ENCODE measurements at regions not wholly inside any gene's neighbourhood (a gene's known extent, or its start where the extent isn't known, plus 50 kb on each side); places are given as distances from the start of the nearest gene placed in this dataset.
"Not testable (repeated sequence)": the region's sequence is repeated elsewhere in the genome, so short reads cannot be mapped to it uniquely, and the experiment has no call there.

DNA sequence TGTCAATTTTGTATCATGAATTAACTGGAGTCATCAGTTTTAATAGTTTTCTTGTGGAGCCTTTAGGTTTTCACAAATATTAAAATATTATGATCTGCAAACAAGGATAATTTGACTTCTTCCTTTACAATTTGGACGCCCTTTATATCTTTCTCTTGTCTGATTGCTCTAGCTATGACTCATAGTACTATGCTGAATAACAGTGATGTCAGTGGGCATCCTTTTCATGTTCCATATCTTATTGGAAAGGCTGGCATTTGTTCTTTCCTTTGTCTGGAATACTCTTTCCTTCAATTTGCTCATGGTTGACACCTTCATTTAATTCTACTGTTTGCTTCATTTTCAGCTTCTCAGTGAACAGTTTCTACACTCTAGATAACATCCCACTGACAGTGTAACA lies 1129.3 kb downstream of the SLITRK5 start:
- no peak for DNase-seq (ENCODE audit: low read depth in 4 of 4, low spot score in 2 of 4)

DNA sequence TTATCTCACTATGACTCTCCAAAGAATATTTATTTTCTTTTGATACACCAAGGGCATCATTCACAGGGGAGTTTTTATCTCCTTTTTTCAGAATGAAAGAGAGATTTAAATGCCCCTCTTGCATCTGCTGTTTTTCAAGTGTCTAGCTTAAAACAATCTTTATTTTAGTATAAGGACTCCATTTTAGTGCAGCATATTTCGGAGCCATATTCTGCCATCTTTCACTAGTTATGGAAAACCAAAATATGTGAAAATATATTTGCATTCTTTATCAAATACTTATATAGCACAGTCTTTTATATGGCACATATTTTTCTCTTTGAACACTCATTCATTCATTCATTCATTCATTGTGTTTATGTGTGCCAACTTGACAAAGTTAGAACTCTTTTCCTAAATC lies 1130.2 kb downstream of the SLITRK5 start:
- DNase-seq (ENCODE audit: low read depth in 4 of 4, low spot score in 2 of 4) = no peak

DNA sequence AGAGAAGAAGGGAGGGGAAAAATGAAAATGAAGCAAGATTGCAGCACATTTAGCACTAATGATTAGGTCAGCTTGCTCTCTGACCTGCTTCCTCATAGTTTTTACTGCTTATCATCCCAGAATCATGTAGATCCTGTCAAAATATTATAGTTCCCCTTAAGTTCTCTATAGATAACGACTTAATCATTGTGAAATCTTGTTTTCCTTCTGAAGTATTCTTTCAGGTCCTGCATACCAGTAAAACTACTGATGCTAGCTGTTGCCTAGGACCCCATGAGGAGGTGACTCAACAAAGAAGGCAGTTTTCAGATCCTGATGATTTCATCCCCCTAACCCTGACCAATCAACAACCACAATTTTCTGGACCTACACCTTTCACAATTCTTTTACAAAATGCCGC lies 1131.7 kb downstream of the SLITRK5 start:
- DNase-seq (ENCODE audit: low read depth in 4 of 4, low spot score in 2 of 4) = no peak

GRCh38 chr13:88806438-88806837 lies 1135.3 kb downstream of the SLITRK5 start:
- no peak for DNase-seq (ENCODE audit: low read depth in 4 of 4, low spot score in 2 of 4)

GRCh38 chr13:88817560-88817959 lies 1146.4 kb downstream of the SLITRK5 start:
- no peak for DNase-seq (ENCODE audit: low read depth in 4 of 4, low spot score in 2 of 4)

GRCh38 chr13:88823114-88823513 lies 1151.9 kb downstream of the SLITRK5 start:
- DNase-seq (ENCODE audit: low read depth in 4 of 4, low spot score in 2 of 4) = no peak

- no peak for DNase-seq (ENCODE audit: low read depth in 4 of 4, low spot score in 2 of 4)
Observed at GRCh38 chr13:88824218-88824617, 1153.0 kb downstream of the SLITRK5 start.

DNA sequence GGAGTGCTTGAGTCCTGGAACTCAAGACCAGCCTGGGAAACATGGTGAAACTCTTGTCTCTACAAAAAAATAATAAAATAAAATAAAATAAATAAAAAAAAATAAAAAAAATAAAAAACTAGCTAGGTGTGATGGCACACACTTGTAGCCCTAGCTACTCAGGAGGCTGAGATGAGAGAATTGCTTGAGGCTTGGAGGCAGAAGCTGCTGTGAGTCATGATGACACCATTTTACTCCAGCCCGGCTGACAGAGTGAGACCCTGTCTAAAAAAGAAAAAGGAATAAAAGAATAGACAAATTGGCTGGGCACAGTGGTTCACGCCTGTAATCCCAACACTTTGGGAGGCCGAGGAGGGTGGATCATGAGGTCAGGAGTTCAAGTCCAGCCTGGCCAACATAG lies 1168.9 kb downstream of the SLITRK5 start:
- no peak for DNase-seq (ENCODE audit: low read depth in 4 of 4, low spot score in 2 of 4)

- not testable (repeated sequence) for DNase-seq (ENCODE audit: low read depth in 4 of 4, low spot score in 2 of 4)
Observed at GRCh38 chr13:88852293-88852692, 1181.1 kb downstream of the SLITRK5 start.

DNA sequence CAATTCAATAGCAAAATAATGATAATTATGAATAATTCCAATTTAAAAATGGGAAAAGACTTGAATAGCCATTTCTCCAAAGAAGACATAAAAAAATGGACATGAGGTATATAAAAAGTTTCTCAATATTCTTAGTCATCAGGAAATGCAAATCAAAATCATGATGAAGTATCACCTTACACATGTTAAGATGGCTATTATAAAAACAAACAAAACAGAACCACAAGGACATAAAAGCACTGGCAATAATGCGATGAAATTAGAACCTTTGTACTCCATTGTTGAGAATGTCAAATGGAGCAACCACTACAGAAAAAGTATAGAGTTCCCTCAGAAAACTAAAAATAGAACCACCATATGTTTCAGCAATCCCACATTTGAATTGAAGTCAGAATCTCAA lies 1186.1 kb downstream of the SLITRK5 start:
- no peak for DNase-seq (ENCODE audit: low read depth in 4 of 4, low spot score in 2 of 4)

- DNase-seq (ENCODE audit: low read depth in 4 of 4, low spot score in 2 of 4) = no peak
Observed at GRCh38 chr13:88862095-88862620, 1191.0 kb downstream of the SLITRK5 start.

DNA sequence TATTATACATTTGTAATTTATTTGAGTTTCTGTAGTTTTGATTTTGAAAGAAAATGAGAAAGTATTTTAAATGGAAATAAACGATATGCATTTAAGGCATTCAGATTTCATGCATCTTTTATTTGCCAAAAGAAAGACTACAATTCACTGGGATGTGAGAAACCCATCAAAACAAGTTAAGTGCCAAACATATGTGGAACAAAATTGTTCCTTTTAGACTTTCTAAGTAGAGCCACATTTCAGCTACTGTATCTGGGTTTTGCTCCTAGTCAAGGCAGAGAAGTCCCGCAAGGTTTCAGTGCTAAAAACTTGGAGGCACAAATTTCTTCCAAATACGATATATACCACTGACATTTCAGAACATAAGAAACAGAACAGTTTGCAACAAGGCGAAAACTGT lies 1191.9 kb downstream of the SLITRK5 start:
- DNase-seq (ENCODE audit: low read depth in 4 of 4, low spot score in 2 of 4) = no peak

- no peak for DNase-seq (ENCODE audit: low read depth in 4 of 4, low spot score in 2 of 4)
Observed at GRCh38 chr13:88866195-88866594, 1195.0 kb downstream of the SLITRK5 start.

- no peak for DNase-seq (ENCODE audit: low read depth in 4 of 4, low spot score in 2 of 4)
Observed at GRCh38 chr13:88883741-88884140, 1212.6 kb downstream of the SLITRK5 start.

DNA sequence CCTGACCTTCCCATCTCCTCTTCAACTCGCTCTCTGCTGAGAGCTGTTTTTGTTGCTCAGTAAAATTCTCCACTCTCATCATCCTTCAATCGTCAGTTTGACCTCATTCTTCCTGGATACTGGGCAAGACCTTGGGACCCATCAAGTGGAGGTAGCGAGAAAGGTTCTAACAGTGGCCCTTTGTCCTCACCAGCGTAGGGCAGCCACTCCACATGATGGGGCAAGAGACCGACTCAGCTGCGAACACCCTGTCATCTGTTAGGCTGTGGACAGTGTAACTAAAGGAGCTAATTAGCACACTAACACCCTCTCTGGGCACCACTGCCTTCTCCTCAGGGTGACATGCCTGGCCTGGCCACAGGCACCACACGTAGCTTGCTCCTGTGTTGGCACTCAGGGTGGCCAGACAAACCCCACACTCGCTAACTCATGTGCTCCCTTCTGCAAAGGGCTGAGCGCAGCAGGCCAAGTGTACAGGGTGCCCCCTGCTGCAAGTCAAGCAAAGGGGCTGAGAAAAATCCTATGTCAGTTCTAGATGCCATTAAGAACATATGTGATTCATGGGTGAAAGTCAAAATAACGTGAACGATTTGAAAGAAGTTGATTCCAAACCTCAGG lies 1216.0 kb downstream of the SLITRK5 start:
- no peak for DNase-seq (ENCODE audit: low read depth in 4 of 4, low spot score in 2 of 4)

GRCh38 chr13:88895261-88895941 lies 1224.2 kb downstream of the SLITRK5 start:
- DNase-seq (ENCODE audit: low read depth in 4 of 4, low spot score in 2 of 4) = no peak

- DNase-seq (ENCODE audit: low read depth in 4 of 4, low spot score in 2 of 4) = no peak
Observed at GRCh38 chr13:88896466-88896865, 1225.3 kb downstream of the SLITRK5 start.

- no peak for DNase-seq (ENCODE audit: low read depth in 4 of 4, low spot score in 2 of 4)
Observed at GRCh38 chr13:88908961-88909441, 1237.8 kb downstream of the SLITRK5 start.

GRCh38 chr13:88919970-88920628 lies 1248.9 kb downstream of the SLITRK5 start:
- no peak for DNase-seq (ENCODE audit: low read depth in 4 of 4, low spot score in 2 of 4)

DNA sequence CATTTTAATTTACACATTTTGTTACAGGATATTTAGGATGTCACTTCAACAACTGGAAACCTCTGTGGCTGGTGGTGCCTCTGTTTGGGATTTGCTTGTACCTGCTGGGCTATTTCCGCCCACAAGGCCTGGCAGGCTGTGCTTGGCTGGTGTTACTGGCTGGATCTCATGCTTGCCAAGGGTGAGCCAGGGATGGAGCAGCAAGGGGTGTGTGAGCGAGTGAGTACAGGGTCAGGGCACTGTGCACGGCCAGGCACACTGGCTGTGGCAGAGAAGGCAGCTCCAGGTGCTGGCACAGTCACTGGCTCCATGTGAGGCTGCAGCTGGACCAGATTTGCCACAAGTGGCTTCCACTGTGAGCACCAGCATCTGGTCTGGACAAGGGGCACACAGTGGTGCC lies 1254.8 kb downstream of the SLITRK5 start:
- no peak for DNase-seq (ENCODE audit: low read depth in 4 of 4, low spot score in 2 of 4)

DNA sequence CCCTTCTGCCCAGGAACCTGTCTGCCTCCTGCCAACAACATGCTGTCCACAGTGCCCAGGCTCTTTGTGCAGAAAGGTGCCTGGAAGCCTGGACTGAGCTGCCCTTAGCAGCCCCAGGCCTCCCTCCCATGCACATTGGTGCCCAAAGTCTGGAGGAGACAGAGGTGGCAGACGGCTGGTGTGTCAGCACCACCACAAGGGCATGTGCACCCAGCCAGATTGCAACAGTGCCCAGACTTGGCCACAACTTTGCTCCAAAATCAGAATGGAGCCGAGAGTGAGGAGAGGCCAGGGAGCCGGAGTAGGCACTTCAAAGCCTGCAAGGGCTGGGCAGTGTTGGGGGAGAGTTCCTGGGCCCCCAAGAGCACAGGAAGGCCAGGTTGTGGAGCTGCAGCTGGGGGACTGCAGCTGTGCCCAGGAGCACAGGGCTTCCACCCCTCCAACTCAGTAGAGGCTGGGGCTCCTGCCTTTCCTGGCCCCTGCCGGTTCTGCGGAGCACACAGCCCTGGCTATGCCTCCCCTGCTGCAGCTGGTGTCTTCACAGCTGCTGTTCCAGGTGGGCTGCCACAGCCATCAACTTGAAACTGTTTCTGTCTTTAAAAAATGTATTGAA lies 1255.8 kb downstream of the SLITRK5 start:
- DNase-seq (ENCODE audit: low read depth in 4 of 4, low spot score in 2 of 4) = no peak

All from left renal cortex interstitium (tissue), 4 donors.